ENCODE measurements at regions not wholly inside any gene's neighbourhood (a gene's known extent, or its start where the extent isn't known, plus 50 kb on each side); places are given as distances from the start of the nearest gene placed in this dataset.
"Not testable (repeated sequence)": the region's sequence is repeated elsewhere in the genome, so short reads cannot be mapped to it uniquely, and the experiment has no call there.

DNA sequence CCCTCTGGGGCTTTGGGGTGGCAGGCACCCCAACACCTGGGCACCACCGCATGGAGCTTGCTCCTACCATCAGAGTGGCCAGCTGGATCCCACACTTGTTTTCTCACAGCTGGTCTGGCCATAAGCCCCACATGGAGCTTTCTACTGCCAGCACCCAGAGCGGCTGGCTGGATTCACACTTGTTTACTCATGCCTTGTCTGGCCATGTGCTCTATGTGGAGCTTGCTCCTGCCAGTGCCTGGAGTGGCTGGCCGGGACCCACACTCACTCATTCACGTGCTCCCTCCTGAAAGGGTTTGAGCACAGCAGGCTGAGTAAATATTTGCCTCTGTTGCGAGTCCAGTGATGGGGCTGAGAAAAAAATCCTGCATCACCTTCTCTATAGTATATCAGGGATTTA lies 487.0 kb downstream of the CD109 start:
- no peak for DNase-seq (ENCODE audit: low read depth)

- no peak for DNase-seq (ENCODE audit: low read depth)
Observed at GRCh38 chr6:74181471-74181870, 485.5 kb downstream of the CD109 start.

GRCh38 chr6:74177506-74177905 lies 481.5 kb downstream of the CD109 start:
- no peak for DNase-seq (ENCODE audit: low read depth)

DNA sequence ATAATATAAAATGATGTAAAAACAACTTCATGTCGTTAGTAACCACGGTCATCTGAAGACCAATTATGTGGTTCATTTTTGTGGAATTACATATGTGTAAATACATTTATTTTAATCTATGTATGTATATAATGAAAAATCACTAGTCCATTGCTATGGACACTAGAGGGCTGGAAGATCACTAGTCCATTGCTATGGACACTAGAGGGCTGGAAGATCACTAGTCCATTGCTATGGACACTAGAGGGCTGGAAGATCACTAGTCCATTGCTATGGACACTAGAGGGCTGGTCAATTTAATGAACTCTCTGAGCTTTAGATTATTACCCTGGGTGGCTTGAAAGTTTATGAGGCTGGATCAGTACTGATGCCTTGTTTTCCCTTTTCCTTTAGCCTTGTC lies 474.5 kb downstream of the CD109 start:
- not testable (repeated sequence) for DNase-seq (ENCODE audit: low read depth)

DNA sequence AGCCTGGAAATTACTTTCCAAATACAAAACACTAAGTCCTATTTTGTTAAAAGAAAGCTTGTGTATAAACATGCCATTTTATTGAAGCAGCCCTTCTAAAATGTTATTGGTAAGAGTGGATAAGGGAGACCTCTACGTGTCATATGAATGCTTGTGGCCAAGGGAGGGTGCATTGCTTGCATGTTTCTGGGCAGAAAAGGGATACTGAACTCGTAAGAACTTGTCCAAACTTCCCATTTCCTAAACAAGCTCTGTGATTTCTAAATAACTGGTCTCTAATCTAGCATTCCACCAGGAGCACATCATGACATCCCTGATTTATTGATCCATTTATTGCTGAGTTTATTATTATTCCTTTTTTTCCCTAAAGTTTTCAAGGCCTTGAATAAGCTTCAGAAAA lies 474.1 kb downstream of the CD109 start:
- DNase-seq (ENCODE audit: low read depth), result peak; percentile 4

- no peak for DNase-seq (ENCODE audit: low read depth)
Observed at GRCh38 chr6:74167976-74168375, 472.0 kb downstream of the CD109 start.

DNA sequence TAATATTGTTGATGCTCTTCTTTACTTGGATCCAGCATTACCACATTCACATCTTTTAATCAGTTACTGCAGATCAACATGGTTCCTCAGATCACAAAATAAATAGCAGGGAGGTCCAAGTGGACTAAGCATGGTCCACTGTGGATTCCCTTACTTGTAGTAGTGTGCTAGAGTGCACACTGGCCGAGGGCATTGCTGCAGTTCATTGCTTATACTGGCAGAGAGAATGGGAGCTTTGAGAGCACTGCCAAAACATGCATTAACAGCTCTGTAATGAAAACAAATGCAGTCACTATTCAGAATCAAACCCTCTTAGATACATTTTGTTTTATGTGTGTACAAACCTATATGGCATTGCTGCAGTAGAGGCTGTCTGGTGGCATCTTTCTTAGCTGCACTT lies 471.5 kb downstream of the CD109 start:
- DNase-seq (ENCODE audit: low read depth), result no peak

DNA sequence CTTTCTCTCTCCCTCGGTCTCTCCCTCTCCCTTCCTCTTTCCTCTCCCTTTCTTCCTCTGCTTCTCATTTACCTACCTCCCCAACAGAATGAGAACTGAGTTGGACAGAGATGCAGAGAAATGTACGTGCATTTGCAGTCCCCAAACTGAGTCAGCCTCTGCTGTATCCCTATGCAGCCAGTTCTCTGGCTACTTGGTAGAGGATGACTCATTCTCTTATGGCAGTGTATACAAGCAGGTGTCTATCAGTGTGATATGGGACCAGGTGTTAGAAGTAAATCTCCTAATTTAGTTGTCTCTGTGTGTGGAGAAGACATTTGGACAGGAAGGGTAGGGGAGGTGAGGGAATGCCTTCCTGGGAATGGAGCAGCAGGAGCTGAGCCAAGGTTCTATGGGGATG lies 470.8 kb downstream of the CD109 start:
- no peak for DNase-seq (ENCODE audit: low read depth)

GRCh38 chr6:74161380-74161779 lies 465.4 kb downstream of the CD109 start:
- no peak for DNase-seq (ENCODE audit: low read depth)

DNA sequence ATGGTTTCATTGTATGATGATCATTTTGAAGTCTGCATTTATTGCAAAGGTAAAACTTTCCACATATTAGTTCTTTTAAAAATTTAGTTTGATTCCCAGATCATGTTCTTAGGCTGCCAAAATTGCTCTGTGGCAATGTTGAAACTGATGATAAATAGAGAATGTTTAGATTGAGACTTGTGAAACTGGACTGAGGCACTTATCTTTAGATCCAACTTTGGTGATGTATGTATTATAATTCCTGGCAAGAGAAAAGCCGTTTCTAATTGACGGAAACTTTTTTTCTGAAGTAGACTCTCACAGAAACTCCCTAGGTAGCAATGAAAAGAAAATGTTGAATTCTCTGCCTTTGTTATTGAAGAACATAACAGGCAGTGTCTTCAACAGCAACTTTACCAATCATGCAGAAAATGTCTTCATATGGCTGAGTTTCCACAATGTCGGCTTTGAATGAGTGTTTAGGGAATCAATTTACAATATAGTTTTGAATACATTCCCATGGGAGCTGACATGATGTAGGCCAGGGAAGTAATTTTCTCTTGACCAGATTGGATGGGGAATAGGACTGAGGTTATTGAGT lies 456.2 kb downstream of the CD109 start:
- no peak for DNase-seq (ENCODE audit: low read depth)

GRCh38 chr6:74145931-74146330 lies 449.9 kb downstream of the CD109 start:
- no peak for DNase-seq (ENCODE audit: low read depth)

GRCh38 chr6:74137911-74138310 lies 441.9 kb downstream of the CD109 start:
- DNase-seq (ENCODE audit: low read depth), result peak; percentile 46

DNA sequence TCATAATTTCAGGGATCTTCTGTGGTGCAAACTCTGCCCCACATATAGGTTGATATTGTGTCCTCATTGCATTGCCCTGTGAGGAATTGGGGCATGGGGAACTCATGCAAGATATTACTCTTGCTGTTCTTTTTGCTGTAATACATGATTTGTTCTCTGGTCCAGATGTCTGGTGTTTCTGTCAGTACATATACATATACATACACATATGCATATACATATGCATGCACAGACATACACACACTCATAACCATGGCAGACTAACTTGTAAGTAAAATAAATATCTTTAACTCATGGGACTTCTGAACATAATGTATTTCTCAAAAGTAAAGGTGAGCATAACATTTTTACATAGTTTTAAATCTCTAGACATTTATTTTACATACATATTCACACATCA lies 438.3 kb downstream of the CD109 start:
- no peak for DNase-seq (ENCODE audit: low read depth)

DNA sequence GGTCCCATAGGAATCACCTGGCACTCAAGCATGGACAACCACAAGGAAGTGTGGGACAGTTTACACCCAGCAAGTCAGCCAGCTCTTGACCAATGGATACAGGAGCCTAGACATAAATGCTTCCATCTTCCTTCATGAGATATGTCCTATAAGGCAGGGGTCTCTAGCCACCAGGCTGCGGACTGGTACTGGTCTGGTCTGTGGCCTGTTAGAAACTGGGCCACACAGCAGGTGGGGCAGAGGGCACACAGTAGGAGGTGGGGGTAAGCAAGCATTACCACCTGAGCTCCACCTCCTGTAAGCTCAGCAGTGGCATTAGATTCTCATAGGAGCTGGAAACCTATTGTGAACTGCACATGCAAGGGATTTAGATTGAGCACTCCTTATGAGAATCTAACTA lies 437.1 kb downstream of the CD109 start:
- DNase-seq (ENCODE audit: low read depth), result no peak

- DNase-seq (ENCODE audit: low read depth), result no peak
Observed at GRCh38 chr6:74130641-74131040, 434.6 kb downstream of the CD109 start.

- no peak for DNase-seq (ENCODE audit: low read depth)
Observed at GRCh38 chr6:74128536-74128935, 432.5 kb downstream of the CD109 start.

DNA sequence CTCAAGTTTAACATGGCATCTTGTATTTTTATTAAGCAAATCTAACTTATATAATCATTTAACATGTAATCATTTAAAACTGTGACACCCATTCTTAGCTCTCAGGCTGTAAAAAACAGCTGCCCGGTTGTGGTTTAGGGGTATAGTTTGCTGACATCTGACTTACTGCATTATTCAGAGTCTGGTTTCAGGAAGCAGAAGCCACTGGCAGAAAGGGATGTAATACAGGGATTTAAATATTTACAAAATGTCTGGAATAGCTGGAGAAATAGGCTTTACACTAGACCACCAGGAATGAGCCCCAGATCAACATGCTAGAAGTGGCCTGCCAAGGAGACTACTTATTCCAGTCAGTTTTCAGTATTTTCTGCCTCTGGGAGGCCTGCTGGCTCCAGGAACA lies 421.1 kb downstream of the CD109 start:
- DNase-seq (ENCODE audit: low read depth), result no peak

DNA sequence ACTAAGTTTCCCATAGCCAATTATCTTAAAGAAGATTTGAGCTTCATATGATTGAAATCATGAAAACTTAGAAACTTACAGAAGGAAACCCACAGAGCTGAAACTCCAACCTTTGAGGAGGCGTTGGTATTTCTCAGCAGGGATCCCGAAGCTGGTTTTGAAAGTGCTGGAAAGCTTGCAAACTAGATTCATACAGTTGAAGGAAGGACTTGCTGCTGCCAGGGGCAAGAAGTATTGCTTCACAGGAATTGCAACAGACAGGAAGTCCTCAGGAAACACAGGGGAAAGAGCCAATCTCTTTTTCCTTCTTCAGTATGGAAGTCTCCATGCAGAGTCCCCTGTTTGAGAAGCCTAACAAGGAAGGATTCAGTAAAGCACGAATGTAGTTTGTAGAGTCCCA lies 419.7 kb downstream of the CD109 start:
- DNase-seq (ENCODE audit: low read depth), result no peak

DNA sequence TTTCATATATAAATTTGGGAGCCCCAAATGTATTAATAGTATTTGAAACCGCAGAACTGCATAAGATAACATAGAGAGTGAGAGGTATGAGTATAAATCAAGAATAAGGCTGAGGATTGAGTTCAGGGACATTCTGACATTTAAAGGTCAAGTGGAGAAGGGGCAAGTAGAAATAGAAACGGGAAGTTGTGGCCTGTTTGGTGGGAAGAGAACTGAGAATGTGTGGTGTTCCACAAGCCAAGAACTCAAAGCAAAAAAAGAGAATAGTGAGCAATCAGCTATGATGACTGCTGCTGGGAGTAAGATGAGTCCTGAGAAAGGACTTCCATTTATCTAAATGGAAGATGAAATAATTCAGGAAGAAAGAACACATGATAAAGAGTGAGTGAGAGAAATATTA lies 418.4 kb downstream of the CD109 start:
- DNase-seq (ENCODE audit: low read depth), result no peak

- peak; percentile 2 for DNase-seq (ENCODE audit: low read depth)
Observed at GRCh38 chr6:74113901-74114300, 417.9 kb downstream of the CD109 start.

- no peak for DNase-seq (ENCODE audit: low read depth)
Observed at GRCh38 chr6:74103417-74103816, 407.4 kb downstream of the CD109 start.

DNA sequence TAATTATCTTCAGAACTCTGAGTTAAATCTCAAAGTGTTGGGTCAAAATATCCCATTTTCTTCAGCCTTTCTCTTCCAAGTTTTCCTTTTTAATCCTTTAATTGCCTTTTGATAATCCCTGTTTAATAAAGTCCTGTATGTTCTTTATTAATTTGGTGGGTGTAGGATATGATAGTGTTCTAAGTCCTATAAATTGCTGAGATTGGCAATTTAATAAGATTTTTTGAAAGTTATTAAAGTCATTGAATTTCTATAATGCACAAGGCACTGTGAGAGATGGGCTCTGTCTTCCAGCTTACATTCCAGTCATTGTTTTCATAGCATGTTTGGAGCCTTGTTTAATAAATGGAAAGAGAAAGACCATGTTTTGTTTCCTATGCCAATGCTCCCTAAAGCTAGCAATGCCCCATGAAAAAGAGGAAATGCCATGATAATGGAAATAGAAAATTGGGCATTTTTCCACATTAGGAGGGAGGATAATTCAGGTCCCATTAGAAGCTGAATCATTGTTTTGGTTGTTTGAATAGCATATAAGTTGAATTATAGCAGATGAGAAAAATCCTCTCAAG lies 404.8 kb downstream of the CD109 start:
- no peak for DNase-seq (ENCODE audit: low read depth)

DNA sequence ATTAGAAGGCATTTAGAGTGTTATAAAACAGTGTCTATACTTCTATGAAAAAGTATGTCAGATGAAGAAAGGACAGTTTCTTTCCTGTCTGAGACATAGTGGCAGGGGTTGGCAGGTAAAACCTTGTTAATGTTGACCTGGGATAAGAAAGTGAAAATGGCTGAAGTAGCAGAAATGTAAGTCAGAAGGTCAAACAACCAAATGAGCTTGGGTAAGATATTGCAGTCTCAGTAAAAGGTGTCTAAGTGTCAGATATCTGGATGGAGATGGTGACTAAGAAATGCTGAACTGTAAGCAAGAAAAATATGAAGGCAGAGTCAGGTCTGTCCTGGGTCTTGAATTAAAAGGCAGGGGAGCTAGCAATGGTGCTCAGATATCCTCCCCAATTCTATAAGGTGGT lies 400.3 kb downstream of the CD109 start:
- no peak for DNase-seq (ENCODE audit: low read depth)

- DNase-seq (ENCODE audit: low read depth), result no peak
Observed at GRCh38 chr6:74093361-74093760, 397.4 kb downstream of the CD109 start.

GRCh38 chr6:74091794-74092157 lies 395.8 kb downstream of the CD109 start:
- no peak for DNase-seq (ENCODE audit: low read depth)

All from HS-5 (cell line).